GM18517 (cell line): ENCODE measurements at regions not wholly inside any gene's neighbourhood (a gene's known extent, or its start where the extent isn't known, plus 50 kb on each side); places are given as distances from the start of the nearest gene placed in this dataset.
"Not testable (repeated sequence)": the region's sequence is repeated elsewhere in the genome, so short reads cannot be mapped to it uniquely, and the experiment has no call there.

Experiments used
- ATAC-seq: cut with Tn5 transposase; IDR thresholded peaks from one replicate; pipeline ENCODE4 v1.9.1; 2021; ENCODE audit warnings: mild to moderate bottlenecking, moderate library complexity; ENCODE audit not compliant: unreplicated experiment

GRCh38 chr11:80331694-80332093, 890.9 kb upstream of the TENM4 start:
- ATAC-seq = no peak

- no peak for ATAC-seq
Measured at GRCh38 chr11:80330264-80330663, 889.4 kb upstream of the TENM4 start.

- no peak for ATAC-seq
Measured at GRCh38 chr11:80328774-80329173, 887.9 kb upstream of the TENM4 start.

- ATAC-seq = no peak
Measured at GRCh38 chr11:80327956-80328614, 887.3 kb upstream of the TENM4 start.

GRCh38 chr11:80321786-80322185, 881.0 kb upstream of the TENM4 start:
- ATAC-seq = no peak

- no peak for ATAC-seq
Measured at GRCh38 chr11:80320765-80321164, 879.9 kb upstream of the TENM4 start.

- ATAC-seq = no peak
Measured at GRCh38 chr11:80320226-80320625, 879.4 kb upstream of the TENM4 start.

- no peak for ATAC-seq
Measured at GRCh38 chr11:80317612-80318011, 876.8 kb upstream of the TENM4 start.

GRCh38 chr11:80315200-80315599, 874.4 kb upstream of the TENM4 start:
- ATAC-seq = no peak

- no peak for ATAC-seq
Measured at GRCh38 chr11:80309301-80309700, 868.5 kb upstream of the TENM4 start.

- ATAC-seq = no peak
Measured at GRCh38 chr11:80307676-80308075, 866.8 kb upstream of the TENM4 start.

- ATAC-seq = no peak
Measured at GRCh38 chr11:80297858-80298632, 857.2 kb upstream of the TENM4 start.

- no peak for ATAC-seq
Measured at GRCh38 chr11:80293293-80293692, 852.5 kb upstream of the TENM4 start.

- ATAC-seq = no peak
Measured at GRCh38 chr11:80284946-80285785, 844.3 kb upstream of the TENM4 start.

- ATAC-seq = no peak
Measured at GRCh38 chr11:80282643-80283042, 841.8 kb upstream of the TENM4 start.

- ATAC-seq = no peak
Measured at GRCh38 chr11:80281194-80281593, 840.4 kb upstream of the TENM4 start.

- no peak for ATAC-seq
Measured at GRCh38 chr11:80280737-80281136, 839.9 kb upstream of the TENM4 start.

GRCh38 chr11:80261776-80262175, 820.9 kb upstream of the TENM4 start:
- no peak for ATAC-seq

- ATAC-seq = not testable (repeated sequence)
Measured at GRCh38 chr11:80257319-80258015, 816.6 kb upstream of the TENM4 start.

GRCh38 chr11:80255021-80255420, 814.2 kb upstream of the TENM4 start:
- ATAC-seq = no peak

- ATAC-seq = no peak
Measured at GRCh38 chr11:80241766-80242165, 800.9 kb upstream of the TENM4 start.
